Panc1 (cell line): ENCODE measurements at regions not wholly inside any gene's neighbourhood (a gene's known extent, or its start where the extent isn't known, plus 50 kb on each side); places are given as distances from the start of the nearest gene placed in this dataset.

Source experiments
- ATAC-seq: fragments of 200-7000 bp; cut with Tn5 transposase; 2 replicates; pipeline ENCODE4 v1.9.1; 2020; ENCODE audit warnings: mild to moderate bottlenecking, moderate library complexity
- BruUV-seq: library from RNA; stranded (reverse); fragments of 400-500 nt; replicated peaks from 2 replicates; lab custom pipeline; 2021; lab: Mats Ljungman, UMichigan
- CTCF ChIA-PET: fragments of 300-600 bp; sonication (Branson Sonifier 250); formaldehyde crosslinking; loops from one replicate; lab custom pipeline; 2022; ENCODE audit warnings: antibody characterized with exemption; lab: Charles Lee
- POLR2A ChIA-PET: fragments of 300-600 bp; sonication (Branson Sonifier 250); formaldehyde crosslinking; loops from one replicate; lab custom pipeline; 2022; ENCODE audit warnings: antibody characterized with exemption; lab: Charles Lee
- DNase-seq: peaks from one replicate; pipeline ENCODE4 v3.0.0-alpha.2; 2010; ENCODE audit warnings: low read depth, low spot score
- H3K27ac ChIP-seq: 2 replicates; pipeline ENCODE4 v1.5.1; 2011; ENCODE audit warnings: mild to moderate bottlenecking, low read length, inconsistent platforms
- H3K27me3 ChIP-seq: fragments of 200-500 bp; sonication (Bioruptor generic); 2 replicates; pipeline ENCODE4 v1.6.0; 2014; ENCODE audit warnings: low read length, inconsistent platforms; ENCODE audit not compliant: control insufficient read depth, insufficient read depth
- H3K36me3 ChIP-seq: fragments of 200-500 bp; sonication (Bioruptor generic); 2 replicates; pipeline ENCODE4 v1.5.1; 2014; ENCODE audit warnings: inconsistent platforms, mild to moderate bottlenecking, low read length, moderate library complexity; ENCODE audit not compliant: control insufficient read depth, insufficient read depth
- H3K4me1 ChIP-seq: 2 replicates; pipeline ENCODE4 v1.5.1; 2011; ENCODE audit warnings: inconsistent platforms, mild to moderate bottlenecking, low read length, moderate library complexity; ENCODE audit not compliant: control insufficient read depth, insufficient read depth
- H3K4me3 ChIP-seq, 2 experiments: 2 replicates each; pipeline ENCODE4 v1.5.1; 2011 to 2012; ENCODE audit warnings: low read depth in 2 of 2, low read length in 2 of 2, mild to moderate bottlenecking in 2 of 2, inconsistent platforms in 1 of 2, moderate library complexity in 1 of 2
- H3K9me3 ChIP-seq: fragments of 200-500 bp; sonication (Bioruptor generic); 2 replicates; pipeline ENCODE4 v1.5.1; 2014; ENCODE audit warnings: low read depth, mild to moderate bottlenecking, inconsistent platforms, low read length, moderate library complexity; ENCODE audit not compliant: control insufficient read depth, insufficient read depth
- POLR2AphosphoS5 ChIP-seq: IDR thresholded peaks from 2 replicates; pipeline ENCODE4 v1.6.1; 2012; ENCODE audit warnings: mild to moderate bottlenecking, low read depth, low read length, moderate library complexity
- SIN3A ChIP-seq: IDR thresholded peaks from 2 replicates; pipeline ENCODE4 v1.6.1; 2012; ENCODE audit warnings: low read depth, mild to moderate bottlenecking, low read length, moderate library complexity, borderline replicate concordance; ENCODE audit not compliant: insufficient read depth
- TCF7L2 ChIP-seq: IDR thresholded peaks from 2 replicates; pipeline ENCODE4 v1.6.1; 2011; ENCODE audit warnings: mild to moderate bottlenecking, low read depth, low read length, inconsistent platforms
- in situ Hi-C: cut with HindIII; loops from 2 replicates; pipeline ENCODE4 v1.10.0; 2016; ENCODE audit warnings: low sequenced_read_pairs, low pct_unique_long_range_greater_than_20kb
- intact Hi-C: fragments of 100-400 bp; cut with micrococcal nuclease; formaldehyde crosslinking; loops from one replicate; pipeline ENCODE4 v1.10.0; 2022; ENCODE audit not compliant: unreplicated experiment
- TF ChIP-seq, protein P1 (sequence below): fragments of 450-650 bp; IDR thresholded peaks from 2 replicates; pipeline ENCODE4 v1.5.1; 2017; ENCODE audit warnings: mild to moderate bottlenecking
- TF ChIP-seq, protein P2 (sequence below), 2 experiments: IDR thresholded peaks; 2 replicates each; pipeline ENCODE4 v1.6.1; 2011 to 2012; ENCODE audit warnings: low read depth in 2 of 2, control low read depth in 1 of 2, low read length in 1 of 2, mild to moderate bottlenecking in 1 of 2, moderate library complexity in 1 of 2; ENCODE audit not compliant: insufficient read depth in 1 of 2

DNA sequence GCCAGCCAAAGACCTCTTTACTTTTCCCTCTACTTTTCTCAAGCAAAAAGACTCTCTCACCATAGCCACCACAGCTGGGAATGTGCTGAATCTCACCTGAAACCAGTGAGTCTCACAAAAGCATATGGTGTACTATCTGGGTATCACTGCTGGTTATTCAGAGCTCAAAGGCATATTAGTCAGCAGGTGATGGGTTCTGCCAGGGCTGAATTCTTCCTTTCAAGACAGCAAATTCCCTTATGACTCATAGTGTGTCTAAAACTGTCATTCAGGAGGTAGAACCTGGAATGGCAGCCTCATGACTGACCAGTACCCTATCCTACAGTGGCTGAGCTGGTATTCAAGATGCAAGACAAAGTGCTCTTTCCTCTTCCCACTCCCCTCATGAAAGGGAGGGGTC lies 2859.1 kb downstream of the PCDH9 start:
- in situ Hi-C loops (no loop called here), intact Hi-C loops (loop anchor here (10.0 kb wide), 1 partner anchor 1994 kb away; no protein-coding TSS in a partner anchor)
- BruUV-seq: no TSS peak
- Histone ChIP-seq H3K27ac (no peak overlapping the region), H3K36me3 (no peaks in the 10 kb centered on the region), H3K9me3 (no peaks in the 10 kb centered on the region), H3K4me1 (no peaks in the 10 kb centered on the region), H3K27me3 (no peaks in the 10 kb centered on the region), H3K4me3 (no peak overlapping the region)
- ATAC-seq: no peak
- DNase-seq: no peak
- POLR2A ChIA-PET: no interaction called here
- CTCF ChIA-PET: no interaction called here
- TF ChIP-seq, protein P1, sequence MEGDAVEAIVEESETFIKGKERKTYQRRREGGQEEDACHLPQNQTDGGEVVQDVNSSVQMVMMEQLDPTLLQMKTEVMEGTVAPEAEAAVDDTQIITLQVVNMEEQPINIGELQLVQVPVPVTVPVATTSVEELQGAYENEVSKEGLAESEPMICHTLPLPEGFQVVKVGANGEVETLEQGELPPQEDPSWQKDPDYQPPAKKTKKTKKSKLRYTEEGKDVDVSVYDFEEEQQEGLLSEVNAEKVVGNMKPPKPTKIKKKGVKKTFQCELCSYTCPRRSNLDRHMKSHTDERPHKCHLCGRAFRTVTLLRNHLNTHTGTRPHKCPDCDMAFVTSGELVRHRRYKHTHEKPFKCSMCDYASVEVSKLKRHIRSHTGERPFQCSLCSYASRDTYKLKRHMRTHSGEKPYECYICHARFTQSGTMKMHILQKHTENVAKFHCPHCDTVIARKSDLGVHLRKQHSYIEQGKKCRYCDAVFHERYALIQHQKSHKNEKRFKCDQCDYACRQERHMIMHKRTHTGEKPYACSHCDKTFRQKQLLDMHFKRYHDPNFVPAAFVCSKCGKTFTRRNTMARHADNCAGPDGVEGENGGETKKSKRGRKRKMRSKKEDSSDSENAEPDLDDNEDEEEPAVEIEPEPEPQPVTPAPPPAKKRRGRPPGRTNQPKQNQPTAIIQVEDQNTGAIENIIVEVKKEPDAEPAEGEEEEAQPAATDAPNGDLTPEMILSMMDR: no peak
- TF ChIP-seq TCF7L2 (no peak), SIN3A (no peak), POLR2AphosphoS5 (no peak)
- TF ChIP-seq, protein P2, sequence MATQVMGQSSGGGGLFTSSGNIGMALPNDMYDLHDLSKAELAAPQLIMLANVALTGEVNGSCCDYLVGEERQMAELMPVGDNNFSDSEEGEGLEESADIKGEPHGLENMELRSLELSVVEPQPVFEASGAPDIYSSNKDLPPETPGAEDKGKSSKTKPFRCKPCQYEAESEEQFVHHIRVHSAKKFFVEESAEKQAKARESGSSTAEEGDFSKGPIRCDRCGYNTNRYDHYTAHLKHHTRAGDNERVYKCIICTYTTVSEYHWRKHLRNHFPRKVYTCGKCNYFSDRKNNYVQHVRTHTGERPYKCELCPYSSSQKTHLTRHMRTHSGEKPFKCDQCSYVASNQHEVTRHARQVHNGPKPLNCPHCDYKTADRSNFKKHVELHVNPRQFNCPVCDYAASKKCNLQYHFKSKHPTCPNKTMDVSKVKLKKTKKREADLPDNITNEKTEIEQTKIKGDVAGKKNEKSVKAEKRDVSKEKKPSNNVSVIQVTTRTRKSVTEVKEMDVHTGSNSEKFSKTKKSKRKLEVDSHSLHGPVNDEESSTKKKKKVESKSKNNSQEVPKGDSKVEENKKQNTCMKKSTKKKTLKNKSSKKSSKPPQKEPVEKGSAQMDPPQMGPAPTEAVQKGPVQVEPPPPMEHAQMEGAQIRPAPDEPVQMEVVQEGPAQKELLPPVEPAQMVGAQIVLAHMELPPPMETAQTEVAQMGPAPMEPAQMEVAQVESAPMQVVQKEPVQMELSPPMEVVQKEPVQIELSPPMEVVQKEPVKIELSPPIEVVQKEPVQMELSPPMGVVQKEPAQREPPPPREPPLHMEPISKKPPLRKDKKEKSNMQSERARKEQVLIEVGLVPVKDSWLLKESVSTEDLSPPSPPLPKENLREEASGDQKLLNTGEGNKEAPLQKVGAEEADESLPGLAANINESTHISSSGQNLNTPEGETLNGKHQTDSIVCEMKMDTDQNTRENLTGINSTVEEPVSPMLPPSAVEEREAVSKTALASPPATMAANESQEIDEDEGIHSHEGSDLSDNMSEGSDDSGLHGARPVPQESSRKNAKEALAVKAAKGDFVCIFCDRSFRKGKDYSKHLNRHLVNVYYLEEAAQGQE (IDR thresholded peaks at IDR 0.05; ENCODE audit: insufficient read depth in 1 of 2, low read depth in 2 of 2, low read length in 1 of 2): no peak

DNA sequence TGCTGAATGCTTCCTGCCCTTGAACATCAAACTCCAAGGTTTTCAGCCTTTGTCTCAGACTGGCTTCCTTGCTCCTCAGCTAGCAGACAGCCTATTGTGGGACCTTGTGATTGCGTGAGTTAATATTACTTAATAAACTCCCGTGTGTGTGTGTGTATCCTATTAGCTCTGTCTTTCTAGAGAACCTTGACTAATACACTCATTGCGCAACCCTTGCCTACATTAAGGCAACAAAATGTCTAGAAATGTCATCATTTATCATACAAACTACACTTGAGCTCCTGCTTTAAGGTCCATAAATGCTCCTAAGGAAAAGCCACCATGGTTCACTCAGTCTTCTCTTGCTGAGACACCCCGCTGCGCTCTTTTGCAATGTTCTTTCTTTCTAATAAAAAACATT lies 2861.0 kb downstream of the PCDH9 start:
- no peaks in the 10 kb centered on the region for H3K27me3 ChIP-seq
- H3K9me3 ChIP-seq: no peaks in the 10 kb centered on the region
- DNase-seq (no peak), ATAC-seq (no peak)
- TF ChIP-seq, protein P2 (IDR thresholded peaks at IDR 0.05; ENCODE audit: insufficient read depth in 1 of 2, low read depth in 2 of 2, low read length in 1 of 2): no peak
- TF ChIP-seq POLR2AphosphoS5 (no peak), TCF7L2 (no peak), SIN3A (no peak)
- TF ChIP-seq, protein P1: no peak
- in situ Hi-C loops (no loop called here), intact Hi-C loops (no loop called here)
- CTCF ChIA-PET: no interaction called here
- POLR2A ChIA-PET: interaction anchor here (0.6 kb wide), 1 partner anchor 1393 kb away, joined by 6 read pairs; no protein-coding TSS in a partner anchor
- no TSS peak for BruUV-seq
- no peak overlapping the region for H3K4me3 ChIP-seq
- H3K27ac ChIP-seq: no peak overlapping the region
- H3K4me1 ChIP-seq: no peaks in the 10 kb centered on the region
- H3K36me3 ChIP-seq: no peaks in the 10 kb centered on the region
